ENCODE measurements at regions not wholly inside any gene's neighbourhood (a gene's known extent, or its start where the extent isn't known, plus 50 kb on each side); places are given as distances from the start of the nearest gene placed in this dataset.

- Histone ChIP-seq H3K4me3 (ENCODE audit: low read length) (no peak overlapping the region), H3K27ac (ENCODE audit: low read depth, low read length) (no peak overlapping the region), H3K36me3 (ENCODE audit: insufficient read depth, low read length) (no peaks in the 10 kb centered on the region), H3K4me1 (ENCODE audit: insufficient read depth, low read length) (no peaks in the 10 kb centered on the region), H3K9me3 (ENCODE audit: low read length) (no peaks in the 10 kb centered on the region), H3K27me3 (ENCODE audit: insufficient read depth, low read length, poor library complexity, severe bottlenecking) (no peaks in the 10 kb centered on the region)
- Mint-ChIP-seq H3K9me3 (no peaks in the 10 kb centered on the region), H3K4me3 (no peak overlapping the region), H3K27ac (no peak overlapping the region), H3K4me1 (no peaks in the 10 kb centered on the region), H3K36me3 (no peaks in the 10 kb centered on the region), H3K27me3 (peaks cover 19 to 25% of the 10 kb centered on the region in 2 donors)
- ChIA-PET CTCF (interaction anchor here (1.5 kb wide), 1 partner anchor 14 kb away, joined by 6 read pairs; no protein-coding TSS in a partner anchor), POLR2A (interaction anchor here (0.6 kb wide), 1 partner anchor 1561 kb away, joined by 7 read pairs; no protein-coding TSS in a partner anchor)
- peak in 1 of 5 donors; percentile 34 for DNase-seq
Observed at GRCh38 chr4:1534095-1534872, 128.0 kb upstream of the NKX1-1 start.

- no peak overlapping the region for H3K27ac ChIP-seq (ENCODE audit: low read depth, low read length)
- Mint-ChIP-seq H3K27ac (peak overlapping the region in 1 of 8 donors; percentile 44), H3K4me1 (no peaks in the 10 kb centered on the region), H3K36me3 (no peaks in the 10 kb centered on the region), H3K4me3 (no peak overlapping the region), H3K27me3 (peaks cover 19 to 32% of the 10 kb centered on the region in 2 donors), H3K9me3 (no peaks in the 10 kb centered on the region)
- DNase-seq = peak in 1 of 5 donors; percentile 40
- no peaks in the 10 kb centered on the region for H3K36me3 ChIP-seq (ENCODE audit: insufficient read depth, low read length)
- ChIA-PET CTCF (interaction anchor here (1.5 kb wide), 1 partner anchor 14 kb away, joined by 6 read pairs; no protein-coding TSS in a partner anchor), POLR2A (no interaction called here)
- no peak overlapping the region for H3K4me3 ChIP-seq (ENCODE audit: low read length)
- H3K9me3 ChIP-seq (ENCODE audit: low read length) = no peaks in the 10 kb centered on the region
- no peaks in the 10 kb centered on the region for H3K4me1 ChIP-seq (ENCODE audit: insufficient read depth, low read length)
- no peaks in the 10 kb centered on the region for H3K27me3 ChIP-seq (ENCODE audit: insufficient read depth, low read length, poor library complexity, severe bottlenecking)
Observed at GRCh38 chr4:1533501-1534064, 127.3 kb upstream of the NKX1-1 start.

- Histone ChIP-seq H3K9me3 (ENCODE audit: low read length) (no peaks in the 10 kb centered on the region), H3K36me3 (ENCODE audit: insufficient read depth, low read length) (no peaks in the 10 kb centered on the region), H3K27ac (ENCODE audit: low read depth, low read length) (no peak overlapping the region), H3K4me3 (ENCODE audit: low read length) (no peak overlapping the region), H3K27me3 (ENCODE audit: insufficient read depth, low read length, poor library complexity, severe bottlenecking) (no peaks in the 10 kb centered on the region), H3K4me1 (ENCODE audit: insufficient read depth, low read length) (no peaks in the 10 kb centered on the region)
- CTCF ChIA-PET = no interaction called here
- Mint-ChIP-seq H3K4me1 (no peaks in the 10 kb centered on the region), H3K4me3 (no peak overlapping the region), H3K27ac (no peak overlapping the region), H3K36me3 (no peaks in the 10 kb centered on the region), H3K9me3 (no peaks in the 10 kb centered on the region), H3K27me3 (peaks cover 22 to 40% of the 10 kb centered on the region in 2 donors)
- POLR2A ChIA-PET = no interaction called here
- peak in 1 of 5 donors; percentile 39 for DNase-seq
Observed at GRCh38 chr4:1532549-1533395, 126.5 kb upstream of the NKX1-1 start.

GRCh38 chr4:1531683-1532548 is 125.7 kb upstream of the NKX1-1 start:
- no peaks in the 10 kb centered on the region for H3K9me3 Mint-ChIP-seq
- H3K36me3 Mint-ChIP-seq = no peaks in the 10 kb centered on the region
- H3K4me3 ChIP-seq (ENCODE audit: low read length) = no peak overlapping the region
- H3K27ac ChIP-seq (ENCODE audit: low read depth, low read length) = no peak overlapping the region
- H3K36me3 ChIP-seq (ENCODE audit: insufficient read depth, low read length) = no peaks in the 10 kb centered on the region
- no peaks in the 10 kb centered on the region for H3K4me1 ChIP-seq (ENCODE audit: insufficient read depth, low read length)
- CTCF ChIA-PET = no interaction called here
- POLR2A ChIA-PET = no interaction called here
- H3K27me3 ChIP-seq (ENCODE audit: insufficient read depth, low read length, poor library complexity, severe bottlenecking) = no peaks in the 10 kb centered on the region
- no peaks in the 10 kb centered on the region for H3K9me3 ChIP-seq (ENCODE audit: low read length)
- peak in 1 of 5 donors; percentile 26 for DNase-seq
- no peaks in the 10 kb centered on the region for H3K4me1 Mint-ChIP-seq
- H3K4me3 Mint-ChIP-seq = no peak overlapping the region
- no peak overlapping the region for H3K27ac Mint-ChIP-seq
- H3K27me3 Mint-ChIP-seq = peaks cover 22 to 46% of the 10 kb centered on the region in 2 donors

- Mint-ChIP-seq H3K4me1 (no peaks in the 10 kb centered on the region), H3K9me3 (peaks cover 0 to 4% (median under 1%) of the 10 kb centered on the region in 5 donors), H3K36me3 (no peaks in the 10 kb centered on the region), H3K27me3 (peaks cover 22 to 55% of the 10 kb centered on the region in 2 donors), H3K27ac (no peak overlapping the region), H3K4me3 (no peak overlapping the region)
- Histone ChIP-seq H3K4me3 (ENCODE audit: low read length) (no peak overlapping the region), H3K4me1 (ENCODE audit: insufficient read depth, low read length) (no peaks in the 10 kb centered on the region), H3K36me3 (ENCODE audit: insufficient read depth, low read length) (no peaks in the 10 kb centered on the region), H3K9me3 (ENCODE audit: low read length) (no peaks in the 10 kb centered on the region), H3K27ac (ENCODE audit: low read depth, low read length) (no peak overlapping the region), H3K27me3 (ENCODE audit: insufficient read depth, low read length, poor library complexity, severe bottlenecking) (no peaks in the 10 kb centered on the region)
- POLR2A ChIA-PET = no interaction called here
- CTCF ChIA-PET = no interaction called here
- DNase-seq = peak in 1 of 5 donors; percentile 17
Observed at GRCh38 chr4:1530356-1530755, 124.1 kb upstream of the NKX1-1 start.

- Mint-ChIP-seq H3K36me3 (no peaks in the 10 kb centered on the region), H3K4me1 (peaks cover 0 to 5% (median 2%) of the 10 kb centered on the region in 3 donors), H3K27me3 (peaks cover 9 to 65% of the 10 kb centered on the region in 2 donors), H3K9me3 (peaks cover 0 to 10% (median 2%) of the 10 kb centered on the region in 5 donors), H3K4me3 (no peak overlapping the region), H3K27ac (no peak overlapping the region)
- peak in 1 of 5 donors; percentile 26 for DNase-seq
- Histone ChIP-seq H3K27me3 (ENCODE audit: insufficient read depth, low read length, poor library complexity, severe bottlenecking) (no peaks in the 10 kb centered on the region), H3K36me3 (ENCODE audit: insufficient read depth, low read length) (no peaks in the 10 kb centered on the region), H3K4me3 (ENCODE audit: low read length) (no peak overlapping the region), H3K27ac (ENCODE audit: low read depth, low read length) (no peak overlapping the region), H3K4me1 (ENCODE audit: insufficient read depth, low read length) (no peaks in the 10 kb centered on the region), H3K9me3 (ENCODE audit: low read length) (no peaks in the 10 kb centered on the region)
- POLR2A ChIA-PET = no interaction called here
- CTCF ChIA-PET = interaction anchor here (0.7 kb wide), 1 partner anchor 12 kb away, joined by 3 read pairs; no protein-coding TSS in a partner anchor
Observed at GRCh38 chr4:1524761-1525160, 118.5 kb upstream of the NKX1-1 start.

- Mint-ChIP-seq H3K27me3 (peaks cover 9 to 62% of the 10 kb centered on the region in 2 donors), H3K27ac (no peak overlapping the region), H3K36me3 (no peaks in the 10 kb centered on the region), H3K9me3 (peaks cover 0 to 10% (median 2%) of the 10 kb centered on the region in 5 donors), H3K4me1 (peaks cover 0 to 7% (median 4%) of the 10 kb centered on the region in 3 donors), H3K4me3 (peak overlapping the region in 1 of 7 donors; percentile 37)
- no peak overlapping the region for H3K4me3 ChIP-seq (ENCODE audit: low read length)
- H3K9me3 ChIP-seq (ENCODE audit: low read length) = no peaks in the 10 kb centered on the region
- H3K4me1 ChIP-seq (ENCODE audit: insufficient read depth, low read length) = no peaks in the 10 kb centered on the region
- H3K36me3 ChIP-seq (ENCODE audit: insufficient read depth, low read length) = no peaks in the 10 kb centered on the region
- no peaks in the 10 kb centered on the region for H3K27me3 ChIP-seq (ENCODE audit: insufficient read depth, low read length, poor library complexity, severe bottlenecking)
- ChIA-PET POLR2A (no interaction called here), CTCF (interaction anchor here (0.6 kb wide), 1 partner anchor 699 kb away, joined by 3 read pairs; no protein-coding TSS in a partner anchor)
- no peak overlapping the region for H3K27ac ChIP-seq (ENCODE audit: low read depth, low read length)
- DNase-seq = peak in 1 of 5 donors; percentile 44
Observed at GRCh38 chr4:1523907-1524636, 117.8 kb upstream of the NKX1-1 start.

Measured in CD8-positive, alpha-beta memory T cell (primary cell).